HG03108 (cell line): ENCODE measurements at regions not wholly inside any gene's neighbourhood (a gene's known extent, or its start where the extent isn't known, plus 50 kb on each side); places are given as distances from the start of the nearest gene placed in this dataset.

Experiments
- ATAC-seq: cut with Tn5 transposase; IDR thresholded peaks from one replicate; pipeline ENCODE4 v1.9.1; 2021; ENCODE audit warnings: moderate library complexity; ENCODE audit not compliant: unreplicated experiment

- ATAC-seq = no peak
Measured at GRCh38 chr12:59252731-59253130, 332.4 kb upstream of the LRIG3 start.

DNA sequence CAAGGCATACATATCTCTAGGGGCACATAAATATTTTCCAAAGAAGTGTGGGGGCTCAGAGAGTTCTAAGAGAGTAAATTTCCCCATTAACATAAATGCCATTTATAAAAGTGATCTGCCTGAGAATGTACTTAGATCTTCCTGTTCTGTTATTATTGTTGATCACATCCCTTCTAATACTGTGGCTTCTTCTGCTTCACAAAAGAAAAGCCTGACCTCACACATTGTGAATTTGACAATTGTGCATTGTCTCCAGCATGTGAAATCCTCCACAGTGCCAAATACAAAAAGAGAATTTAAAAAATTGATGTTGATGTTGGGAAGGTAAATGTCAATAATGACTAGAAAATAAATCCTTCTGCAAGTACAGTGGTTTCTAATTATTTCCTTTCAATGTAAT, 330.5 kb upstream of the LRIG3 start:
- ATAC-seq = no peak

GRCh38 chr12:59240048-59240447, 319.7 kb upstream of the LRIG3 start:
- no peak for ATAC-seq

DNA sequence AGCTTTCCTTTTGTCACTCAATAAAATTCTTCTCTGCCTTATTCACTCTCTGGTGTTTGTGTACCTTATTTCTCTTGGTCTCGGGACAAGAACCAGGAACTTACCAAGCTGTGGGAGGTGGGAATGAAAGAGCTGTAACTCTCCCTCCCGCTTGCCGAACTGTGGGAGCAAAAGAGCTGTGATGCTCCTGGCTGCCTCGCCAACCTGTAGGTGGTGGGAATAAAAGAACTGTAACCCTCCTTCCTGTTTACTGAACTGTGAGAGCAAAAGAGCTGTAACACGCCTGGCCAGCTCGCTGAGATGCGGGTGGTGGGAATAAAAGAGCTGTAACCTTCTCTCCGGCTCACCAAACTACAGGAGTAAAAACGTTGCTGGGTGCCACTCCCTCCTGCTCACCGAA, 314.1 kb upstream of the LRIG3 start:
- no peak for ATAC-seq

GRCh38 chr12:59230334-59230733, 310.0 kb upstream of the LRIG3 start:
- ATAC-seq = no peak

GRCh38 chr12:59219148-59219547, 298.8 kb upstream of the LRIG3 start:
- no peak for ATAC-seq

DNA sequence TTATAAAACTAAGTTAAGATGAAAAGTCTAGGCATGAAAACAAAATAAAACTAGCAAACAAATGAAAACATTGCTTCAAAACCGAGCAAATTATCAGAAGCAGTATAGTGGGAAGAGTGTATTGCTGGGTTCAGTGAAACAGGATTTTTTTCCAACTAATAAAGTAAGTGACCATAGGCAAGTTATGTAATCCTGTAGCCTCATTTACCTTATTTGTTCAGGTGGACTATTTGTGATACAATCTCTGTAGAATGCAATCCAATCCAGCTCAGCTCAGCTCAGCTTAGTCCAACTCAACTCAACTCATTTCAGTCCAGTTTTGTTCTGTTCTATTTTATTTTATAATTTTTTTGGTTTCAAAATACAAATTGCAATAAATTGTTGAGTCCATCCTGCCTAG, 276.7 kb upstream of the LRIG3 start:
- ATAC-seq = no peak

GRCh38 chr12:59194794-59195193, 274.5 kb upstream of the LRIG3 start:
- no peak for ATAC-seq

- ATAC-seq = no peak
Measured at GRCh38 chr12:59193476-59194050, 273.3 kb upstream of the LRIG3 start.

- ATAC-seq = no peak
Measured at GRCh38 chr12:59191372-59191771, 271.1 kb upstream of the LRIG3 start.

DNA sequence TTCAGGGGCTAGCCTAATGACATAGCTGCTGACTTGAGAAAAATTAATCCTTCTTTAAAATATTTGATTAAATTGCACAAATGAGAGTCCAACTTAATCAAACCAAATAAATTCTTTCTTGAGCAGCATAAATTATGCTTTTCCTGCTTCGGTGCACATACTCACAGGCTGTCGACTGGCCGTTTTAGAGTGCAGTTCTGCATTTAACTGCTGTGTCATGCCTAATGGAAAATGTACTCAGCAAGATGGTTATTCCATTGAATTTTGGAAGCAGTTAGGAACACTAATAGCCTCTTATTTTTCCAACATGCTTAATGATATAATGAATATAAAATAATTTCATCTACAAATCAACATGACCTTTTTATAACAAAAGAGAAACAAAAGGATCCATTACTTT, 266.1 kb upstream of the LRIG3 start:
- ATAC-seq = no peak

DNA sequence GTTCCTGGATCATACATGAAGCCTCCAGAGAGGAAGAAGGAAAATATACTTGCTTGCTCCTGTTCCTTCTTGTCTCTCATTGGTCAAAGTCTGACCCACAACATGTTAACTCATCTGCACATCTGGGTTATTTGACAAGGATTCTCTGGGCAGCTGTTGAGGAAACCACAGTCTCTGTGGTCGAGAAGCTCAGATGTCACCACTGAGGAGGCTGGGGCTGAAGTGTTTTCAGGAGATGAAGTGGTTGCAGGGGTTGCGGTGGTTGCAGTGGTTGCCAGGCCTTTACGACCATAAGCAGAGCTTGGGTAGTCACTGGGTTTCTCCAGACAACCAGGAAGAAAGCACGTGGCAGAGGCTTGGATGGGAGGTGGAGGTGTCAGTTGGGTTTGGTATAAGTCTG, 265.0 kb upstream of the LRIG3 start:
- no peak for ATAC-seq

GRCh38 chr12:59182658-59183455, 262.6 kb upstream of the LRIG3 start:
- no peak for ATAC-seq

DNA sequence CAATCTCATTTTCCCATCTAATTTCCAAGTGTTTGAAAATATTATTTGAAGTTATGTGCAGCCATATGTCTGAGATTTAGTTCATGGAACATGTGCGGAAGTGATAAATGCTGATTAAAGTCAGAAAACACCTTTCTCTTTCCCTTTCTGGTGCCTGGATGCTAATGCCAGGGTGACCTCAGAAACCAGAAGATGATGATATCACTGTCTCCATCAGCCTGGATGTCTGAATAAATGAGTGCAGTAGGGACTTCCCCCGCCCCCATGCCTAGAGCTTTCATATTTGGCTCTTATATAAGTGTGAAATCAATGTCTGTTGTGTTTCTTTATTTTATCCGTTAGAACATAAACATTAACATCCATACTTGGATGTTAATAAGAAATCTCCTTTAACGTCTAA, 261.9 kb upstream of the LRIG3 start:
- no peak for ATAC-seq

DNA sequence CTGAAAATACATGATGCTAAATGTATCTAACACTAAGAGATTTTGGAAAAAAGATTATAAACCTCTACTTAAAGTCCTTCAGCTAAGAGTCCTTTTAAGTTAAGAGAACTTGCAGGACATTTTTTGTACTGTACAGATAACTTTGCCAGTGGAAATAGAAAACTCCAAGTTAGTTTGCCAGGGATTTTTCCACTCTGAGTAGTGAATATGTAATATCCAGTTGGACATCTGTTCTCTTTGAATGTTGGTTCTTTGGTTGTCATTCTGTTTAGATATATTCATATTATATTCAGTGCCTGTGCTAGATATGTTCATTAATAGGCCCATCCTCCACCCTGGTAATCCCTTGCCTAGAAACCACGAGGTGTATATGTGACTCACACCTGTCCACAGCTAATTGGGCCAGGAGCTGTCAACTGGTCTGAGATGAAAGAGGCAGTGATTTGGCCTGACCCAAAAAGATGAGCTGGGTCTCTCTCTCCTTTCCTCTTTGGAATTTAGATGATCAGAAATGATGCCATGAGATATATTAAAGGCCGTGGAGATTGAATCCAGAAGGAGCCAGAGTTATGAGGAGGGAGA, 261.0 kb upstream of the LRIG3 start:
- no peak for ATAC-seq

GRCh38 chr12:59179231-59179630, 258.9 kb upstream of the LRIG3 start:
- ATAC-seq = no peak

DNA sequence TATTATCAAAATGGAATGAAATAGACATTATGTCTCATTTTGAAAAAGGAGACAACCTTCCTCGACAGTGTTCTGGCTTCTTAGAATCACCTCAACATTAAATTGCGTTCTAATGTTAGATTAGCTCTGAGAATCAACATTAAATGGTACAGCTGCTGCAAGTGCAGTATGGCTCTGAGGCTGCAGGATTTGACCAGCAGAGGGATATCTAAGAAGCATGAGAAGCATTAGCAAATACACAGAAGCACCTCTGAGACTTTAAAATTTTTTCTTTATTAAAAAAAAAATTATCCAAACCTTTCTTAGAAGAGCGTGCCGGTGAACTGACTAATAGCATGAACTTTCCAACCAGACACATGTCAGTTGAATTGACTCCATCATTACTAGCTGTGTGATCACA, 253.4 kb upstream of the LRIG3 start:
- ATAC-seq = no peak

- no peak for ATAC-seq
Measured at GRCh38 chr12:59168647-59169046, 248.3 kb upstream of the LRIG3 start.

GRCh38 chr12:59166457-59166856, 246.2 kb upstream of the LRIG3 start:
- ATAC-seq = no peak

- no peak for ATAC-seq
Measured at GRCh38 chr12:59164991-59165718, 244.9 kb upstream of the LRIG3 start.

GRCh38 chr12:59164226-59164625, 243.9 kb upstream of the LRIG3 start:
- no peak for ATAC-seq

- ATAC-seq = no peak
Measured at GRCh38 chr12:59158681-59159080, 238.4 kb upstream of the LRIG3 start.
